ENCODE measurements at regions not wholly inside any gene's neighbourhood (a gene's known extent, or its start where the extent isn't known, plus 50 kb on each side); places are given as distances from the start of the nearest gene placed in this dataset.
"Not testable (repeated sequence)": the region's sequence is repeated elsewhere in the genome, so short reads cannot be mapped to it uniquely, and the experiment has no call there.

GRCh38 chr12:25707056-25707455 lies 154.0 kb upstream of the LMNTD1 start:
- no peaks in the 10 kb centered on the region for H3K27me3 Mint-ChIP-seq (ENCODE audit: low read depth, poor library complexity)

GRCh38 chr12:25708661-25709060 lies 155.6 kb upstream of the LMNTD1 start:
- Mint-ChIP-seq H3K36me3 (ENCODE audit: low read depth) (peaks cover 13% of the 10 kb centered on the region), H3K4me3 (no peak overlapping the region), H3K4me1 (no peaks in the 10 kb centered on the region), H3K27ac (no peak overlapping the region), H3K9me3 (peaks cover 43% of the 10 kb centered on the region), H3K27me3 (ENCODE audit: low read depth, poor library complexity) (no peaks in the 10 kb centered on the region)
- DNase-seq, result no peak
- no peak for TF ChIP-seq CTCF (IDR thresholded peaks at IDR 0.05)

More at GRCh38 chr12:25707056-25707455, 154.0 kb upstream of the LMNTD1 start:
- H3K4me1 Mint-ChIP-seq, result no peaks in the 10 kb centered on the region
- peaks cover 57% of the 10 kb centered on the region for H3K9me3 Mint-ChIP-seq
- no peak for DNase-seq
- TF ChIP-seq CTCF (IDR thresholded peaks at IDR 0.05), result no peak
- no peak overlapping the region for H3K27ac Mint-ChIP-seq
- H3K36me3 Mint-ChIP-seq (ENCODE audit: low read depth), result peaks cover 22% of the 10 kb centered on the region
- H3K4me3 Mint-ChIP-seq, result no peak overlapping the region

GRCh38 chr12:25710128-25710527 lies 157.0 kb upstream of the LMNTD1 start:
- no peak for TF ChIP-seq CTCF (IDR thresholded peaks at IDR 0.05)
- DNase-seq, result no peak
- no peak overlapping the region for H3K27ac Mint-ChIP-seq
- no peaks in the 10 kb centered on the region for H3K27me3 Mint-ChIP-seq (ENCODE audit: low read depth, poor library complexity)
- no peaks in the 10 kb centered on the region for H3K4me1 Mint-ChIP-seq
- no peak overlapping the region for H3K4me3 Mint-ChIP-seq
- peaks cover 40% of the 10 kb centered on the region for H3K9me3 Mint-ChIP-seq
- H3K36me3 Mint-ChIP-seq (ENCODE audit: low read depth), result peaks cover 13% of the 10 kb centered on the region

GRCh38 chr12:25710938-25711605 lies 158.0 kb upstream of the LMNTD1 start:
- DNase-seq; H3K27ac Mint-ChIP-seq; H3K4me1 Mint-ChIP-seq; H3K27me3 Mint-ChIP-seq (ENCODE audit: low read depth, poor library complexity); H3K4me3 Mint-ChIP-seq: not testable (repeated sequence)
- H3K36me3 Mint-ChIP-seq (ENCODE audit: low read depth), result peaks cover 13% of the 10 kb centered on the region
- peaks cover 39% of the 10 kb centered on the region for H3K9me3 Mint-ChIP-seq

GRCh38 chr12:25712169-25712568 lies 159.1 kb upstream of the LMNTD1 start:
- Mint-ChIP-seq H3K9me3 (peaks cover 30% of the 10 kb centered on the region), H3K4me1 (peaks cover 4% of the 10 kb centered on the region), H3K36me3 (ENCODE audit: low read depth) (peaks cover 7% of the 10 kb centered on the region), H3K4me3 (no peak overlapping the region), H3K27ac (no peak overlapping the region), H3K27me3 (ENCODE audit: low read depth, poor library complexity) (no peaks in the 10 kb centered on the region)
- no peak for TF ChIP-seq CTCF (IDR thresholded peaks at IDR 0.05)
- no peak for DNase-seq

- Mint-ChIP-seq H3K36me3 (ENCODE audit: low read depth) (peaks cover 5% of the 10 kb centered on the region), H3K4me1 (peaks cover 11% of the 10 kb centered on the region), H3K27ac (no peak overlapping the region), H3K27me3 (ENCODE audit: low read depth, poor library complexity) (no peaks in the 10 kb centered on the region), H3K4me3 (no peak overlapping the region), H3K9me3 (peaks cover 23% of the 10 kb centered on the region)
- no peak for TF ChIP-seq CTCF (IDR thresholded peaks at IDR 0.05)
- no peak for DNase-seq
Observed at GRCh38 chr12:25713264-25713663, 160.2 kb upstream of the LMNTD1 start.

Data from nephron progenitor cell (in vitro differentiated cells).